GM23248 (cell line): ENCODE measurements at regions not wholly inside any gene's neighbourhood (a gene's known extent, or its start where the extent isn't known, plus 50 kb on each side); places are given as distances from the start of the nearest gene placed in this dataset.
"Not testable (repeated sequence)": the region's sequence is repeated elsewhere in the genome, so short reads cannot be mapped to it uniquely, and the experiment has no call there.

ENCODE experiments used
- EZH2 ChIP-seq: fragments of 200-600 bp; sonication (generic); IDR thresholded peaks from 2 replicates; pipeline ENCODE4 v1.6.1; 2018; ENCODE audit warnings: antibody characterized with exemption, mild to moderate bottlenecking; ENCODE audit not compliant: insufficient read depth, poor library complexity, severe bottlenecking
- EZH2phosphoT487 ChIP-seq: fragments of 200-600 bp; sonication (generic); IDR thresholded peaks from 2 replicates; pipeline ENCODE4 v1.6.1; 2018; ENCODE audit warnings: antibody characterized with exemption, moderate library complexity, mild to moderate bottlenecking, low read depth; ENCODE audit not compliant: insufficient read depth

GRCh38 chrY:7713738-7714137 lies 802.2 kb upstream of the AMELY start:
- TF ChIP-seq EZH2phosphoT487, EZH2: not testable (repeated sequence)
